ENCODE measurements at regions not wholly inside any gene's neighbourhood (a gene's known extent, or its start where the extent isn't known, plus 50 kb on each side); places are given as distances from the start of the nearest gene placed in this dataset.

- Mint-ChIP-seq H3K36me3 (no peaks in the 10 kb centered on the region), H3K27ac (no peak overlapping the region), H3K9me3 (no peaks in the 10 kb centered on the region), H3K27me3 (ENCODE audit: low read depth) (no peaks in the 10 kb centered on the region), H3K4me3 (no peak overlapping the region), H3K4me1 (peaks cover 7% of the 10 kb centered on the region)
- TF ChIP-seq CTCF (IDR thresholded peaks at IDR 0.05; ENCODE audit: unreplicated experiment), result no peak
- DNase-seq (ENCODE audit: low spot score in 2 of 2, unreplicated experiment in 2 of 2), result no peak
Observed at GRCh38 chr7:22604246-22604645, 104.3 kb upstream of the STEAP1B start.

GRCh38 chr7:22601812-22602565, 102.0 kb upstream of the STEAP1B start:
- H3K27ac Mint-ChIP-seq, result no peak overlapping the region
- no peak for DNase-seq (ENCODE audit: low spot score in 2 of 2, unreplicated experiment in 2 of 2)

GRCh38 chr7:22601408-22601807, 101.4 kb upstream of the STEAP1B start:
- DNase-seq (ENCODE audit: low spot score in 2 of 2, unreplicated experiment in 2 of 2), result no peak
- Mint-ChIP-seq H3K4me1 (peaks cover 7% of the 10 kb centered on the region), H3K4me3 (no peak overlapping the region), H3K27ac (no peak overlapping the region), H3K36me3 (no peaks in the 10 kb centered on the region), H3K27me3 (ENCODE audit: low read depth) (no peaks in the 10 kb centered on the region), H3K9me3 (no peaks in the 10 kb centered on the region)
- no peak for TF ChIP-seq CTCF (IDR thresholded peaks at IDR 0.05; ENCODE audit: unreplicated experiment)

More at GRCh38 chr7:22601812-22602565, 102.0 kb upstream of the STEAP1B start:
- Mint-ChIP-seq H3K36me3 (no peaks in the 10 kb centered on the region), H3K4me1 (peaks cover 7% of the 10 kb centered on the region), H3K9me3 (no peaks in the 10 kb centered on the region), H3K4me3 (no peak overlapping the region), H3K27me3 (ENCODE audit: low read depth) (no peaks in the 10 kb centered on the region)
- TF ChIP-seq CTCF (IDR thresholded peaks at IDR 0.05; ENCODE audit: unreplicated experiment), result no peak

- TF ChIP-seq CTCF (IDR thresholded peaks at IDR 0.05; ENCODE audit: unreplicated experiment), result no peak
- H3K36me3 Mint-ChIP-seq, result no peaks in the 10 kb centered on the region
- H3K27ac Mint-ChIP-seq, result no peak overlapping the region
- no peak overlapping the region for H3K4me3 Mint-ChIP-seq
- H3K27me3 Mint-ChIP-seq (ENCODE audit: low read depth), result no peaks in the 10 kb centered on the region
- peaks cover 7% of the 10 kb centered on the region for H3K4me1 Mint-ChIP-seq
- DNase-seq (ENCODE audit: low spot score in 2 of 2, unreplicated experiment in 2 of 2), result no peak
- no peaks in the 10 kb centered on the region for H3K9me3 Mint-ChIP-seq
Observed at GRCh38 chr7:22601003-22601402, 101.0 kb upstream of the STEAP1B start.

- Mint-ChIP-seq H3K27ac (no peak overlapping the region), H3K4me1 (peaks cover 7% of the 10 kb centered on the region), H3K36me3 (no peaks in the 10 kb centered on the region), H3K27me3 (ENCODE audit: low read depth) (no peaks in the 10 kb centered on the region), H3K4me3 (no peak overlapping the region), H3K9me3 (peaks cover 4% of the 10 kb centered on the region)
- no peak for TF ChIP-seq CTCF (IDR thresholded peaks at IDR 0.05; ENCODE audit: unreplicated experiment)
- no peak for DNase-seq (ENCODE audit: low spot score in 2 of 2, unreplicated experiment in 2 of 2)
Observed at GRCh38 chr7:22598318-22598920, 98.4 kb upstream of the STEAP1B start.
